Mammary epithelial cell (primary cell): ENCODE measurements at regions not wholly inside any gene's neighbourhood (a gene's known extent, or its start where the extent isn't known, plus 50 kb on each side); places are given as distances from the start of the nearest gene placed in this dataset.

Experiments
- EZH2 ChIP-seq: IDR thresholded peaks from 2 replicates; pipeline ENCODE4 v1.6.1; 2012; ENCODE audit warnings: low read length, inconsistent platforms, borderline replicate concordance
- TF ChIP-seq, protein P1 (sequence below), 2 donors: IDR thresholded peaks in 1 of 2; conservative IDR thresholded peaks in 1 of 2; 2 replicates each; pipeline ENCODE4 v1.5.1; 2011 to 2012; ENCODE audit warnings: inconsistent platforms in 2 of 2, low read length in 2 of 2, mild to moderate bottlenecking in 2 of 2, control low read depth in 1 of 2, low read depth in 1 of 2; ENCODE audit not compliant: insufficient read depth in 1 of 2; ENCODE audit errors: extremely low read depth in 1 of 2

- TF ChIP-seq, protein P1, sequence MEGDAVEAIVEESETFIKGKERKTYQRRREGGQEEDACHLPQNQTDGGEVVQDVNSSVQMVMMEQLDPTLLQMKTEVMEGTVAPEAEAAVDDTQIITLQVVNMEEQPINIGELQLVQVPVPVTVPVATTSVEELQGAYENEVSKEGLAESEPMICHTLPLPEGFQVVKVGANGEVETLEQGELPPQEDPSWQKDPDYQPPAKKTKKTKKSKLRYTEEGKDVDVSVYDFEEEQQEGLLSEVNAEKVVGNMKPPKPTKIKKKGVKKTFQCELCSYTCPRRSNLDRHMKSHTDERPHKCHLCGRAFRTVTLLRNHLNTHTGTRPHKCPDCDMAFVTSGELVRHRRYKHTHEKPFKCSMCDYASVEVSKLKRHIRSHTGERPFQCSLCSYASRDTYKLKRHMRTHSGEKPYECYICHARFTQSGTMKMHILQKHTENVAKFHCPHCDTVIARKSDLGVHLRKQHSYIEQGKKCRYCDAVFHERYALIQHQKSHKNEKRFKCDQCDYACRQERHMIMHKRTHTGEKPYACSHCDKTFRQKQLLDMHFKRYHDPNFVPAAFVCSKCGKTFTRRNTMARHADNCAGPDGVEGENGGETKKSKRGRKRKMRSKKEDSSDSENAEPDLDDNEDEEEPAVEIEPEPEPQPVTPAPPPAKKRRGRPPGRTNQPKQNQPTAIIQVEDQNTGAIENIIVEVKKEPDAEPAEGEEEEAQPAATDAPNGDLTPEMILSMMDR (conservative IDR thresholded peaks at IDR 0.05 in 1 of 2, IDR thresholded peaks at IDR 0.05 in 1 of 2; ENCODE audit: extremely low read depth in 1 of 2, insufficient read depth in 1 of 2, low read depth in 1 of 2, low read length in 2 of 2) = no peak
- TF ChIP-seq EZH2 = no peak
Measured at GRCh38 chr2:212730994-212731393, 192.4 kb upstream of the ERBB4 start.
